CD4-positive, alpha-beta T cell treated with Interleukin-6 at 100 ng/mL for 8 hours (primary cell): ENCODE measurements at regions not wholly inside any gene's neighbourhood (a gene's known extent, or its start where the extent isn't known, plus 50 kb on each side); places are given as distances from the start of the nearest gene placed in this dataset.
A peak's percentile ranks its signal among the peaks of the same experiment; 100 is the strongest.

Experiments
- DNase-seq: peaks from one replicate; pipeline ENCODE4 v3.0.0-alpha.2; 2020; ENCODE audit warnings: mixed read lengths, low spot score

GRCh38 chr1:234698686-234699085 lies 88.7 kb upstream of the IRF2BP2 start:
- DNase-seq = no peak

- no peak for DNase-seq
Observed at GRCh38 chr1:234697741-234698140, 87.8 kb upstream of the IRF2BP2 start.

- DNase-seq = no peak
Observed at GRCh38 chr1:234697015-234697414, 87.0 kb upstream of the IRF2BP2 start.

- no peak for DNase-seq
Observed at GRCh38 chr1:234696148-234696576, 86.2 kb upstream of the IRF2BP2 start.

- DNase-seq = no peak
Observed at GRCh38 chr1:234694661-234695060, 84.7 kb upstream of the IRF2BP2 start.

- DNase-seq = no peak
Observed at GRCh38 chr1:234692966-234693580, 83.1 kb upstream of the IRF2BP2 start.

GRCh38 chr1:234691567-234691966 lies 81.6 kb upstream of the IRF2BP2 start:
- no peak for DNase-seq

- no peak for DNase-seq
Observed at GRCh38 chr1:234690872-234691271, 80.9 kb upstream of the IRF2BP2 start.

GRCh38 chr1:234689236-234689635 lies 79.3 kb upstream of the IRF2BP2 start:
- no peak for DNase-seq

- DNase-seq = no peak
Observed at GRCh38 chr1:234687011-234687410, 77.0 kb upstream of the IRF2BP2 start.

- DNase-seq = no peak
Observed at GRCh38 chr1:234686035-234686434, 76.1 kb upstream of the IRF2BP2 start.

GRCh38 chr1:234684856-234685255 lies 74.9 kb upstream of the IRF2BP2 start:
- no peak for DNase-seq

GRCh38 chr1:234683861-234684632 lies 74.1 kb upstream of the IRF2BP2 start:
- no peak for DNase-seq

GRCh38 chr1:234683127-234683860 lies 73.3 kb upstream of the IRF2BP2 start:
- DNase-seq = no peak

- no peak for DNase-seq
Observed at GRCh38 chr1:234681990-234682389, 72.0 kb upstream of the IRF2BP2 start.

GRCh38 chr1:234681065-234681464 lies 71.1 kb upstream of the IRF2BP2 start:
- DNase-seq = no peak

- DNase-seq = no peak
Observed at GRCh38 chr1:234680331-234680904, 70.4 kb upstream of the IRF2BP2 start.

- peak; percentile 50 for DNase-seq
Observed at GRCh38 chr1:234676103-234676594, 66.2 kb upstream of the IRF2BP2 start.

GRCh38 chr1:234675572-234675971 lies 65.6 kb upstream of the IRF2BP2 start:
- DNase-seq = no peak

- DNase-seq = no peak
Observed at GRCh38 chr1:234675006-234675405, 65.0 kb upstream of the IRF2BP2 start.

- DNase-seq = no peak
Observed at GRCh38 chr1:234674218-234674815, 64.3 kb upstream of the IRF2BP2 start.
